ENCODE measurements at regions not wholly inside any gene's neighbourhood (a gene's known extent, or its start where the extent isn't known, plus 50 kb on each side); places are given as distances from the start of the nearest gene placed in this dataset.
"Not testable (repeated sequence)": the region's sequence is repeated elsewhere in the genome, so short reads cannot be mapped to it uniquely, and the experiment has no call there.

DNA sequence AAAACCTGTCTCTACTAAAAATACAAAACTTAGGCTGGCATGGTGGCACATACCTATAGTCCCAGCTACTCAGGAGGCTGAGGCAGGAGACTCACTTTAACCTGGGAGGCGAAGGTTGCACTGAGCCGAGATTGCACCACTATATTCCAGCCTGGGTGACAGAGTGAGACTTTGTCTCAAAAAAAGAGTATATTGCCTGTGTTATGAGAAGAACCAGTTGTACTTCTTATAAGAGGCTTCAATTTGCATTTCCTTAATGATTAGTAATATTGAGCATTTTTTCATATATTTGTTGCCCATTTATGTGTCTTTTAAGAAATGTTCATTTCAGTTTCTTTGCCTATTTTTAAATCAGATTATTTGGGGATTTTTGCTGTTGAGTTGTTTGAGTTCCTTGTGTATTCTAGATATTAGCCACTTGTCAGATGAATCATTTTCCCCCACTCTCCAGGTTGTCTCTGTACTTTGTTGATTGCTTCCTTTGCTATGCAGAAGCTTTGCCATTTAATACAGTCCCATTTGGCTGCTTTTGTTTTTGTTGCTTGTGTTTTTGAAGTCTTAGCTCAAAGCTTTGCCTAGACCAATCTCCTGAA lies 75.8 kb upstream of the LRPPRC start:
- H3K27me3 Mint-ChIP-seq (ENCODE audit: low read depth), result no peaks in the 10 kb centered on the region
- no peaks in the 10 kb centered on the region for H3K9me3 Mint-ChIP-seq
- H3K36me3 Mint-ChIP-seq (ENCODE audit: low read depth), result peaks cover 2% of the 10 kb centered on the region
- H3K27ac Mint-ChIP-seq, result no peak overlapping the region
- no peaks in the 10 kb centered on the region for H3K4me1 Mint-ChIP-seq (ENCODE audit: low read depth)
- no peak overlapping the region for H3K4me3 Mint-ChIP-seq

DNA sequence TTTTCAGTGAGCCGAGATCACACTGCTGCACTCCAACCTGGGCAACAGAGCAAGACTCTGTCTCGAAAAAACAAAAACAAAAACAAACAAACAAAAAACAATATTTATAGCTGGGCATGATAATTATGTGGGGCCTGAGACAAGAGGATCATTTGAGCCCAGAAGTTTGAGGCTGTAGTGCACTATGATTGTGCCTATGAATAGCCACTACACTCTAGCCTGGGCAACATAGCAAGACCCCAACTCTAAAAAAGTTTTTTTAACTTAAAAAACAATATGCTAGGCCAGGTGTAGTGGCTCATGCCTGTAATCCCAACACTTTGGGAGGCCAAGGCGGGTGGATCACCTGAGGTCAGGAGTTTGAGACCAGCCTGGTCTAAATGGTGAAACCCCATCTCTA lies 77.9 kb upstream of the LRPPRC start:
- H3K36me3 Mint-ChIP-seq (ENCODE audit: low read depth); H3K4me1 Mint-ChIP-seq (ENCODE audit: low read depth); H3K27me3 Mint-ChIP-seq (ENCODE audit: low read depth); H3K27ac Mint-ChIP-seq; H3K9me3 Mint-ChIP-seq; H3K4me3 Mint-ChIP-seq: not testable (repeated sequence)

DNA sequence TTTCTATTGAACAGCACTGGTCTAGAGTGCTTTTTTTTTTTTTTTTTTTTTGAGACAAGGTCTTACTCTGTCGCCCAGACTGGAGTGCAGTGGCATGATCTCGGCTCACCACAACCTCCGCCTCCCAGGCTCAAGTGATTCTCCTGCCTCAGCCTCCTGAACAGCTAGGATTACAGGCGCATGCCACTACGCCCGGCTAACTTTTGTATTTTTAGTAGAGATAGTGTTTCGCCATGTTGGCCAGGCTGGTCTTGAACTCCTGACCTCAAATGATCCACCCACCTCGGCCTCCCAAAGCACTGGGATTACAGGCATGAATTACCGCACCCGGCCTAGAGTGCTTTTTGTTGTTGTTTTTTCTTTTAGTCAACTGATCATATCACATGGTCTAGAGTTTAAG lies 79.0 kb upstream of the LRPPRC start:
- not testable (repeated sequence) for H3K27ac Mint-ChIP-seq; H3K9me3 Mint-ChIP-seq; H3K4me3 Mint-ChIP-seq; H3K4me1 Mint-ChIP-seq (ENCODE audit: low read depth); H3K27me3 Mint-ChIP-seq (ENCODE audit: low read depth); H3K36me3 Mint-ChIP-seq (ENCODE audit: low read depth)

GRCh38 chr2:44075541-44075940 lies 79.8 kb upstream of the LRPPRC start:
- H3K36me3 Mint-ChIP-seq (ENCODE audit: low read depth), result no peaks in the 10 kb centered on the region
- H3K4me1 Mint-ChIP-seq (ENCODE audit: low read depth), result peaks cover 3% of the 10 kb centered on the region
- no peaks in the 10 kb centered on the region for H3K27me3 Mint-ChIP-seq (ENCODE audit: low read depth)
- H3K9me3 Mint-ChIP-seq, result no peaks in the 10 kb centered on the region
- H3K27ac Mint-ChIP-seq, result no peak overlapping the region
- no peak overlapping the region for H3K4me3 Mint-ChIP-seq

- peaks cover 11% of the 10 kb centered on the region for H3K4me1 Mint-ChIP-seq (ENCODE audit: low read depth)
- no peaks in the 10 kb centered on the region for H3K36me3 Mint-ChIP-seq (ENCODE audit: low read depth)
- H3K4me3 Mint-ChIP-seq, result no peak overlapping the region
- no peak overlapping the region for H3K27ac Mint-ChIP-seq
- H3K9me3 Mint-ChIP-seq, result no peaks in the 10 kb centered on the region
- H3K27me3 Mint-ChIP-seq (ENCODE audit: low read depth), result no peaks in the 10 kb centered on the region
Measured at GRCh38 chr2:44077942-44078511, 82.2 kb upstream of the LRPPRC start.

DNA sequence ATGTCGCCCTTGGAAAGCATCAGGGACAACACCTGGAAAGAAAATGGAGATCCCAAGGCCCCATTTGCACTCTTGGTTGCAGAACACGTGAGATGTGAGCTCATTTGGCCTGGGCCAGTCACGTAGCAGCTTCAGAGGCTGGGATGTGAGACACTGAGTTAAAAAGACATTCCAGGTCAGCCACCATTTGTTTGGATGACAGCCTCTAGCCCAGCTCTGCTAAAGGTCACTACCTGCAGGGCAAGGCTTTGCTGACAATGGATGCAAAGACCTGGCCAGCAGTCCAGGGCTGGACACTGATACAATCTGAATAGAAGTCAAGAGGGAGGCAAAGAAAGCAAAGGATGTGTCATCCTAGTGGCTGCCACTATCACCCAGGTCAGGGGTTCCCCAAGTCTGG lies 83.9 kb upstream of the LRPPRC start:
- Mint-ChIP-seq H3K4me3 (no peak overlapping the region), H3K27me3 (ENCODE audit: low read depth) (no peaks in the 10 kb centered on the region), H3K4me1 (ENCODE audit: low read depth) (peaks cover 11% of the 10 kb centered on the region), H3K9me3 (no peaks in the 10 kb centered on the region), H3K27ac (no peak overlapping the region), H3K36me3 (ENCODE audit: low read depth) (no peaks in the 10 kb centered on the region)

GRCh38 chr2:44083054-44083453 lies 85.6 kb upstream of the PPM1B start:
- Mint-ChIP-seq H3K4me1 (ENCODE audit: low read depth) (peaks cover 17% of the 10 kb centered on the region), H3K27ac (no peak overlapping the region), H3K36me3 (ENCODE audit: low read depth) (no peaks in the 10 kb centered on the region), H3K4me3 (no peak overlapping the region), H3K9me3 (no peaks in the 10 kb centered on the region), H3K27me3 (ENCODE audit: low read depth) (no peaks in the 10 kb centered on the region)

DNA sequence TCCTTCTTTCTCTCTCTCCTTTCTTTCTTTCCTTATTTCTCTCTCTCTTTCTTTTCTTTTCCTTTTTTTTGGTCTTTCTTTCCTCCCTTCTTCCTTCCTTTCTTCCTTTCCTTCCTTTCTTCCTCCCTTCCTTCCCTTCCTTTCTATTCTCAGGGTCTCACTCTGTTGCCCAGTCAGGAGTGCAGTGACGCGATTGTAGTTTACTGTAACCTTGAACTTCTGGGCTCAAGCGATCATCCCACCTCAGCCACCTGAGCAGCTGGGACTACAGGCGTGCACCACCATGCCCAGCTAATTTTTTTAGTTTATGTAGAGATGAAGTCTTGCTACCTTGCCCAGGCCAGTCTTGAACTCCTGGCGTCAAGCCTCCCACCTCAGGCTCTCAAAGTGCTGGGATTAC lies 83.8 kb upstream of the PPM1B start:
- Mint-ChIP-seq H3K4me1 (ENCODE audit: low read depth) (peaks cover 15% of the 10 kb centered on the region), H3K4me3 (no peak overlapping the region), H3K27me3 (ENCODE audit: low read depth) (no peaks in the 10 kb centered on the region), H3K9me3 (no peaks in the 10 kb centered on the region), H3K27ac (no peak overlapping the region), H3K36me3 (ENCODE audit: low read depth) (no peaks in the 10 kb centered on the region)

DNA sequence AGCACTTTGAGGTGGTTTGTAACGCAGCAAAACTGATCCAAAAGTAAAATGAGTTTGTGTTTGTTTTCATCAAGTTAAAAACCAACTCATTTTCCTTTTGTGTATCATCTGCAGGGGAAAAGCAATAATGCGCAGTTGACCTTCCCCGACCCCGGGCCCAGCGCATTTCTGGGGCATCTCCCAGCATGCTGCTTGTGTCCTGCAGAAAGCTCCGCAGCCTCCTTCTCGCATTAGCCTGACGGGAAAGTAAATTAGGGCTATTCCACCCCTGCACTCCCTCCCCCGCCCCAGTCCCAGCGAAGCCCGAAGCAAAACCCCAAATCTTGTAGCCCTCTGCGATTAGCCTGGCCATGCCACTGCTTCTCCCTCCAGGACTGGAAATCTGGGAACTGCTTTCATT lies 82.0 kb upstream of the PPM1B start:
- Mint-ChIP-seq H3K4me3 (no peak overlapping the region), H3K9me3 (no peaks in the 10 kb centered on the region), H3K4me1 (ENCODE audit: low read depth) (peaks cover 23% of the 10 kb centered on the region), H3K27me3 (ENCODE audit: low read depth) (no peaks in the 10 kb centered on the region), H3K27ac (no peak overlapping the region), H3K36me3 (ENCODE audit: low read depth) (no peaks in the 10 kb centered on the region)

DNA sequence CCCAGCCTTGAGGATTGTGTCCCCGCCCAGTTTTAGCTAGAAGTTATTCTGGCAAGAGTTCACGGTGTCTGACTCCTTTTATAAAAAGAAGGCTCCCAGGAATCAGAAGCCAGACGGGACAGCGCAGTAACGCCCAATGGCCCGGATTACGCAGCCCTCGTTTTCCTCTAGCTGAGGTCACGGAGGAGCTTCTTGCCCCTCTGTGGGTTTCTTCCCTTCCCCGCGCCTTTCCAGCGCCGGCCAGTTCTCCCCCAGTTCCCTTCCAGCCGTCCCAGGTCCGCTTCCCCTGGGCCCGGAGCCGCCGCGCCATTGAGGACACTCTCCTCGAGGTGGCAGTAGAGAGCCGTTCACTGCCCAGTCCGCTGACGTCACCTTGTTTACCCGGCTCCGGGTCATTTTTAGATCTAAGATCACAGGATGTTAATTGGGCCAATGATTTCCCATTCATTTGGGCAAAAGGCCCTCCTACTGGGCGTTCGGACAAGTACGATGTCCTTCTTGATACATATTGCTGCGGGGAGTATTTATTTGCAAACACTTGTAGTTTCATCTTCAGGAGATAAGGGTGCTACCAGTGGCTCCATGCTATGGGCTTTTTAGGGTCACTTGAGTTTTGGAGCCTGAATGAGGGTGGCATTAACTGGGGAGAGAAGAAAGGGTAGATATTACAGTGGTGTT lies 81.5 kb upstream of the PPM1B start:
- peaks cover 20% of the 10 kb centered on the region for H3K4me1 Mint-ChIP-seq (ENCODE audit: low read depth)
- H3K9me3 Mint-ChIP-seq, result no peaks in the 10 kb centered on the region
- peak overlapping the region; percentile 76 for H3K4me3 Mint-ChIP-seq
- no peaks in the 10 kb centered on the region for H3K27me3 Mint-ChIP-seq (ENCODE audit: low read depth)
- H3K36me3 Mint-ChIP-seq (ENCODE audit: low read depth), result no peaks in the 10 kb centered on the region
- H3K27ac Mint-ChIP-seq, result peak overlapping the region; percentile 85

- no peaks in the 10 kb centered on the region for H3K27me3 Mint-ChIP-seq (ENCODE audit: low read depth)
- H3K4me1 Mint-ChIP-seq (ENCODE audit: low read depth), result peaks cover 20% of the 10 kb centered on the region
- no peaks in the 10 kb centered on the region for H3K9me3 Mint-ChIP-seq
- peak overlapping the region; percentile 76 for H3K4me3 Mint-ChIP-seq
- no peaks in the 10 kb centered on the region for H3K36me3 Mint-ChIP-seq (ENCODE audit: low read depth)
- H3K27ac Mint-ChIP-seq, result peak overlapping the region; percentile 85
Measured at GRCh38 chr2:44087714-44088092, 81.0 kb upstream of the PPM1B start.

DNA sequence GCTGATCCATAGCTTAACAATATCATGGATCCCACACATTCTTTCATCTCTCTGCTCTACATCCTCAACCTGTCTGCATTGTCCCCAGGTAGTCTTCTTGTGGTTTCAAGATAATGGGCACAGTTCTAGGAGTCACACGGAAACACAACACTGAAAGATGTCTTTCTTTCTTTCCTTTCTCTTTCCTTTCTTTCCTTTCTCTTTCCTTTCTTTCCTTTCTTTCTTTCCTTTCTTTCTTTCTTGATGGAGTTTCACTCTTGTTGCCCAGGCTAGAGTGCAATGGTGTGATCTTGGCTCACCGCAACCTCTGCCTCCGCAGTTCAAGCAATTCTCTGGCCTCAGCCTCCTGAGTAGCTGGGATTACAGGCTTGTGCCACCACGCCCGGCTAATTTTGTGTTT lies 76.2 kb upstream of the PPM1B start:
- not testable (repeated sequence) for H3K4me3 Mint-ChIP-seq; H3K36me3 Mint-ChIP-seq (ENCODE audit: low read depth); H3K9me3 Mint-ChIP-seq; H3K27me3 Mint-ChIP-seq (ENCODE audit: low read depth); H3K27ac Mint-ChIP-seq
- peaks cover 15% of the 10 kb centered on the region for H3K4me1 Mint-ChIP-seq (ENCODE audit: low read depth)

DNA sequence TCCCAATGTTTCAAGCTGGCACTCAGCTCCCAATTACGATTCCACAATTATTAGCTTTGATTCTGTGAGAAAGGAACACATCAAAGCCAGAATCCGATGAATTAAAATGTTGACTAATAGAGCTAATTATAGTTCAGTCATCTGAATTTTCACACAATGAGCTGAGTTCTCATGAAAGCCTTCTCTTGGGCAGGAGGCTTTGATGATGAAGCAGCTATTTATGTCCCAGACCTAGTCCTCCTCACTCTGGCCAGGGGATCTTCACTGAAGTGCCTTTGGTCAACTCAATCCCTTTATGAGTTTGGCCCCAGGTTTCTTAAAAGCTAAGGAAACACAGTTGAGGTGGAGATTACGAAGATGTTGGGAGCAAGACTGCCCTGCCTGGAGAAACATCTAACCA lies 74.7 kb upstream of the PPM1B start:
- H3K9me3 Mint-ChIP-seq, result no peaks in the 10 kb centered on the region
- no peak overlapping the region for H3K4me3 Mint-ChIP-seq
- no peaks in the 10 kb centered on the region for H3K36me3 Mint-ChIP-seq (ENCODE audit: low read depth)
- H3K27ac Mint-ChIP-seq, result no peak overlapping the region
- H3K4me1 Mint-ChIP-seq (ENCODE audit: low read depth), result peaks cover 20% of the 10 kb centered on the region
- no peaks in the 10 kb centered on the region for H3K27me3 Mint-ChIP-seq (ENCODE audit: low read depth)

GRCh38 chr2:44097322-44097907 lies 71.3 kb upstream of the PPM1B start:
- Mint-ChIP-seq H3K9me3 (no peaks in the 10 kb centered on the region), H3K27ac (no peak overlapping the region), H3K27me3 (ENCODE audit: low read depth) (no peaks in the 10 kb centered on the region), H3K4me3 (no peak overlapping the region), H3K36me3 (ENCODE audit: low read depth) (no peaks in the 10 kb centered on the region), H3K4me1 (ENCODE audit: low read depth) (peaks cover 14% of the 10 kb centered on the region)

- Mint-ChIP-seq H3K27me3 (ENCODE audit: low read depth) (no peaks in the 10 kb centered on the region), H3K4me3 (no peak overlapping the region), H3K9me3 (no peaks in the 10 kb centered on the region), H3K27ac (no peak overlapping the region), H3K4me1 (ENCODE audit: low read depth) (peaks cover 14% of the 10 kb centered on the region), H3K36me3 (ENCODE audit: low read depth) (no peaks in the 10 kb centered on the region)
Measured at GRCh38 chr2:44098050-44098449, 70.6 kb upstream of the PPM1B start.
